IMR-90 (cell line): ENCODE measurements at regions not wholly inside any gene's neighbourhood (a gene's known extent, or its start where the extent isn't known, plus 50 kb on each side); places are given as distances from the start of the nearest gene placed in this dataset.

Experiments used
- ATAC-seq: fragments of 200-7000 bp; cut with Tn5 transposase; 2 replicates; pipeline ENCODE4 v1.9.1; 2020; ENCODE audit warnings: low read depth, mild to moderate bottlenecking, moderate library complexity
- BruUV-seq: library from RNA; stranded (reverse); fragments of 400-500 nt; replicated peaks from 2 replicates; lab custom pipeline; 2021; lab: Mats Ljungman, UMichigan
- CTCF ChIA-PET: fragments of 300-600 bp; formaldehyde crosslinking; extraction: SDS; loops from one replicate; lab custom pipeline; 2021; ENCODE audit warnings: antibody characterized with exemption; lab: Yijun Ruan, JAX
- POLR2A ChIA-PET: fragments of 300-600 bp; sonication (Branson Sonifier 250); formaldehyde crosslinking; loops from one replicate; lab custom pipeline; 2022; ENCODE audit warnings: antibody characterized with exemption; ENCODE audit not compliant: unreplicated experiment; lab: Charles Lee
- DNase-seq: peaks from one replicate; pipeline ENCODE4 v3.0.0; 2013
- H2AFZ ChIP-seq: replicated peaks from 2 replicates; pipeline ENCODE3; 2013; ENCODE audit warnings: low read length, mild to moderate bottlenecking; ENCODE audit not compliant: poor library complexity
- H2AK5ac ChIP-seq: 2 replicates; pipeline ENCODE4 v1.6.1; 2013; ENCODE audit warnings: low read depth, low read length, inconsistent platforms
- H2AK9ac ChIP-seq: replicated peaks from 2 replicates; pipeline ENCODE3; 2013; ENCODE audit warnings: mild to moderate bottlenecking, low read depth, low read length, moderate library complexity; ENCODE audit not compliant: poor library complexity
- H2BK120ac ChIP-seq: 2 replicates; pipeline ENCODE4 v1.6.1; 2013; ENCODE audit warnings: low read depth, low read length, inconsistent platforms
- H2BK15ac ChIP-seq: 3 replicates; pipeline ENCODE4 v1.6.1; 2013; ENCODE audit warnings: low read depth, low read length, inconsistent platforms
- H2BK20ac ChIP-seq: 2 replicates; pipeline ENCODE4 v1.6.1; 2013; ENCODE audit warnings: low read depth, mild to moderate bottlenecking, inconsistent platforms, low read length, moderate library complexity
- H2BK5ac ChIP-seq: 2 replicates; pipeline ENCODE4 v1.6.1; 2013; ENCODE audit warnings: mild to moderate bottlenecking, low read depth, low read length, inconsistent platforms; ENCODE audit not compliant: poor library complexity, severe bottlenecking
- H3K14ac ChIP-seq: replicated peaks from 2 replicates; pipeline ENCODE4 v1.6.1; 2013; ENCODE audit warnings: low read depth, low read length, inconsistent platforms
- H3K18ac ChIP-seq: 2 replicates; pipeline ENCODE4 v1.6.1; 2013; ENCODE audit warnings: low read depth, low read length, control low read depth
- H3K23ac ChIP-seq: 2 replicates; pipeline ENCODE4 v1.6.1; 2013; ENCODE audit warnings: low read depth, low read length, inconsistent platforms
- H3K27ac ChIP-seq: 2 replicates; pipeline ENCODE4 v1.5.1; 2013; ENCODE audit warnings: mild to moderate bottlenecking, control low read depth, low read length; ENCODE audit not compliant: insufficient read depth
- H3K27me3 ChIP-seq: 2 replicates; pipeline ENCODE4 v1.6.1; 2013; ENCODE audit warnings: low read length; ENCODE audit not compliant: control insufficient read depth, insufficient read depth
- H3K36me3 ChIP-seq: 2 replicates; pipeline ENCODE4 v1.6.1; 2013; ENCODE audit warnings: low read length, mixed read lengths; ENCODE audit not compliant: control insufficient read depth, insufficient read depth
- H3K4ac ChIP-seq: 2 replicates; pipeline ENCODE4 v1.6.1; 2013; ENCODE audit warnings: low read depth, low read length, inconsistent platforms
- H3K4me1 ChIP-seq: 2 replicates; pipeline ENCODE4 v1.6.1; 2013; ENCODE audit warnings: low read length, mixed read lengths; ENCODE audit not compliant: control insufficient read depth, insufficient read depth
- H3K4me2 ChIP-seq: 2 replicates; pipeline ENCODE4 v1.6.1; 2013; ENCODE audit warnings: low read depth, mild to moderate bottlenecking, control low read depth, low read length, moderate library complexity
- H3K4me3 ChIP-seq: 2 replicates; pipeline ENCODE4 v1.5.1; 2013; ENCODE audit warnings: low read depth, mild to moderate bottlenecking, control low read depth, low read length, moderate library complexity; ENCODE audit not compliant: insufficient read depth
- H3K56ac ChIP-seq: 2 replicates; pipeline ENCODE4 v1.6.1; 2013; ENCODE audit warnings: low read length, inconsistent platforms; ENCODE audit not compliant: insufficient read depth; ENCODE audit errors: extremely low read depth
- H3K79me1 ChIP-seq, 2 experiments: 2 replicates each; pipeline ENCODE4 v1.6.1; 2013; ENCODE audit warnings: low read length in 2 of 2, inconsistent platforms in 1 of 2, low read depth in 1 of 2
- H3K9ac ChIP-seq: 2 replicates; pipeline ENCODE4 v1.6.1; 2013; ENCODE audit warnings: low read depth, low read length, control low read depth
- H3K9me1 ChIP-seq: 2 replicates; pipeline ENCODE4 v1.6.1; 2013; ENCODE audit warnings: low read length, inconsistent platforms; ENCODE audit not compliant: insufficient read depth
- H3K9me3 ChIP-seq: 2 replicates; pipeline ENCODE4 v1.6.1; 2013; ENCODE audit warnings: low read length; ENCODE audit not compliant: control insufficient read depth, insufficient read depth
- H4K20me1 ChIP-seq: 2 replicates; pipeline ENCODE4 v1.6.1; 2013; ENCODE audit warnings: low read length, inconsistent platforms; ENCODE audit not compliant: insufficient read depth
- H4K5ac ChIP-seq: 2 replicates; pipeline ENCODE4 v1.6.1; 2013; ENCODE audit warnings: mild to moderate bottlenecking, low read depth, low read length, control low read depth
- H4K8ac ChIP-seq, 2 experiments: 2 replicates each; pipeline ENCODE4 v1.6.1; 2013; ENCODE audit warnings: low read depth in 2 of 2, low read length in 2 of 2, control low read depth in 1 of 2, inconsistent platforms in 1 of 2
- H4K91ac ChIP-seq: 2 replicates; pipeline ENCODE4 v1.6.1; 2013; ENCODE audit warnings: low read depth, low read length, inconsistent platforms; ENCODE audit not compliant: insufficient read depth
- BHLHE40 ChIP-seq: fragments of 150-350 bp; IDR thresholded peaks from 2 replicates; pipeline ENCODE4 v1.6.1; 2016; ENCODE audit warnings: mild to moderate bottlenecking, low read depth, low read length
- CEBPB ChIP-seq: IDR thresholded peaks from 2 replicates; pipeline ENCODE4 v1.6.1; 2012; ENCODE audit warnings: low read depth, low read length, improper control_type of control experiment
- CHD1 ChIP-seq: IDR thresholded peaks from 2 replicates; pipeline ENCODE4 v1.6.1; 2012; ENCODE audit warnings: low read depth, low read length, improper control_type of control experiment
- FOS ChIP-seq: fragments of 150-350 bp; IDR thresholded peaks from 2 replicates; pipeline ENCODE4 v1.6.1; 2016; ENCODE audit warnings: low read depth, low read length
- MAZ ChIP-seq: IDR thresholded peaks from 2 replicates; pipeline ENCODE4 v1.6.1; 2012; ENCODE audit warnings: low read depth, mild to moderate bottlenecking, low read length, improper control_type of control experiment, moderate library complexity, borderline replicate concordance
- MXI1 ChIP-seq: IDR thresholded peaks from 2 replicates; pipeline ENCODE4 v1.6.1; 2012; ENCODE audit warnings: low read depth, mild to moderate bottlenecking, low read length, moderate library complexity, borderline replicate concordance
- POLR2A ChIP-seq: IDR thresholded peaks from 2 replicates; pipeline ENCODE4 v1.6.1; 2012; ENCODE audit warnings: mild to moderate bottlenecking, low read depth, low read length
- RAD21 ChIP-seq: IDR thresholded peaks from 2 replicates; pipeline ENCODE4 v1.6.1; 2012; ENCODE audit warnings: low read length, improper control_type of control experiment
- RCOR1 ChIP-seq: IDR thresholded peaks from 2 replicates; pipeline ENCODE4 v1.6.1; 2012; ENCODE audit warnings: mild to moderate bottlenecking, low read length, improper control_type of control experiment; ENCODE audit not compliant: insufficient replicate concordance
- RFX5 ChIP-seq: IDR thresholded peaks from 2 replicates; pipeline ENCODE4 v1.8.0; 2012; ENCODE audit warnings: low read depth, mild to moderate bottlenecking, low read length, moderate library complexity
- WGBS, 2 experiments: methylation state at CpG; one replicate each; pipeline versions ENCODE4 v1.1.5 to v1.1.7; 2013; ENCODE audit warnings: missing lambda C conversion rate in 2 of 2; ENCODE audit not compliant: insufficient read length in 1 of 2; ENCODE audit errors: extremely low coverage in 2 of 2; 5-methylcytosine and 5-hydroxymethylcytosine counted together
- dilution Hi-C: fragments of 300-500 bp; cut with HindIII; formaldehyde crosslinking; loops from one replicate; pipeline ENCODE4 v1.14.3; 2018; ENCODE audit warnings: low sequenced_read_pairs; ENCODE audit not compliant: unreplicated experiment
- in situ Hi-C: fragments of 300-500 bp; cut with MboI; formaldehyde crosslinking; loops from 3 replicates; pipeline ENCODE4 v1.14.3; 2019; ENCODE audit warnings: low sequenced_read_pairs, inconsistent platforms, mixed read lengths
- intact Hi-C: fragments of 100-400 bp; cut with micrococcal nuclease; formaldehyde crosslinking; loops from 2 replicates; pipeline ENCODE4 v1.10.0; 2022
- TF ChIP-seq, protein P1 (sequence below): fragments of 150-350 bp; IDR thresholded peaks from 2 replicates; pipeline ENCODE4 v1.6.1; 2017; ENCODE audit warnings: mild to moderate bottlenecking, antibody characterized with exemption, low read length, low read depth
- TF ChIP-seq, protein P2 (sequence below): conservative IDR thresholded peaks from 2 replicates; pipeline ENCODE4 v1.5.1; 2012; ENCODE audit warnings: mild to moderate bottlenecking, low read depth, low read length, improper control_type of control experiment
- TF ChIP-seq, protein P3 (sequence below): fragments of 150-350 bp; IDR thresholded peaks from 2 replicates; pipeline ENCODE4 v1.6.1; 2016; ENCODE audit warnings: low read depth, mild to moderate bottlenecking, low read length, moderate library complexity, borderline replicate concordance

DNA sequence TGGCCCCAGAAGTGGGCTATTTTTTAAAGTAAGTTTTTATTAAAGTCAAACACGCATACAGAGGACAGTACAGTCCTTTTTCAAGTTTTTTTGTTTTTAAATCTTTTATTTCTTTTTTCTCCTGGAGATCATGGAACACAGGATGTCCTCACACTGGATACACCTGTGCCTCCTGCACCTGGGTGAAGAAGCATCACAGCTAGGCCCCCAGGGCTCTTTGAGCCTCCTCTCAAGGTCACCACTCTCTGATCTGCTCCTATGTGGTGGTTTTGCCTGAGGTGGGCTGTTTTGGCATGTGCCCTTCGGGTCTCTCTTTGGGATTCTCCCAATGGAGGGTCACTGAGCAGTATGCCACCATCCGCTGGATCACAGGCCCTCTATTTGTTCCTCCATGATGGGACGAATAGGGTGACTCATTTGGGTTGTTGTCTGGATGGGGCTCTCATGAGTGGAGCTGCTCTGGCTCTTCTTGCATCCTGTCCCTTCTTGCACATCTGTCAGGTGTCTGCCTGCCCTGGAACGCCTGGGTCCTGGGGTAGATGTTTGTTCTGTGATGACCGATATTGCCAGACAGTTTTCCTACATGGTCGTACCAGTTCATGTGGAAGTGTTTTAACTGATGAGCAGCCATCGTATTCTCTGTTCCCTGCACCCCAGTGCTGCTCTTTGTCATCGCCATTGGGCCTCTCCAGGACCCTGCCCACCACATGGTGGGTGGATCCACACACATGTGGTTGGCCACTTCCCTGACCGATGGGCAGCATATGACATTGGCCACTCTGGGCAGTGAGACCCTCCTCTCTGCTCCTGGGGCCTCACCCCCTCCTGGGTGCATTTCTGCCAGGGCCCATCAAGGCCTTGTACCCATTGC, 55.2 kb upstream of the MED9 start:
- DNase-seq: no peak
- no peak for ATAC-seq
- Histone ChIP-seq H3K4me3 (no peak overlapping the region), H4K91ac (no peak overlapping the region), H3K18ac (no peak overlapping the region), H2AFZ (no peak overlapping the region), H3K36me3 (no peaks in the 10 kb centered on the region), H2BK5ac (no peak overlapping the region), H2BK15ac (no peak overlapping the region), H4K20me1 (no peaks in the 10 kb centered on the region), H2AK9ac (no peak overlapping the region), H4K5ac (no peak overlapping the region), H3K4me1 (peaks cover 8% of the 10 kb centered on the region), H3K14ac (no peak overlapping the region), H3K23ac (no peak overlapping the region), H3K79me1 (no peaks in the 10 kb centered on the region), H4K8ac (no peak overlapping the region), H2BK20ac (no peak overlapping the region), H3K9me1 (peaks cover 6% of the 10 kb centered on the region; the same call in 1 of the 2 replicates), H3K9me3 (peaks cover 7% of the 10 kb centered on the region; the same call in 1 of the 2 replicates), H3K27me3 (no peaks in the 10 kb centered on the region), H3K9ac (no peak overlapping the region), H3K56ac (no peak overlapping the region), H3K4ac (no peak overlapping the region; the same call in 1 of the 2 replicates), H3K4me2 (no peak overlapping the region), H3K27ac (no peak overlapping the region), H2BK120ac (no peak overlapping the region; the same call in 1 of the 2 replicates), H2AK5ac (no peak overlapping the region)
- dilution Hi-C loops (no loop called here), intact Hi-C loops (no loop called here), in situ Hi-C loops (no loop called here)
- WGBS, 2 experiments: 97% methylated on average over 5 of the region's 10 CpGs; no CpG with 5 or more reads in 1 of the 2 experiments
- no TSS peak for BruUV-seq
- CTCF ChIA-PET: no interaction called here
- TF ChIP-seq CEBPB: no peak
- TF ChIP-seq RFX5: no peak
- no peak for TF ChIP-seq BHLHE40
- TF ChIP-seq CHD1: no peak
- no peak for TF ChIP-seq POLR2A
- TF ChIP-seq, protein P1, sequence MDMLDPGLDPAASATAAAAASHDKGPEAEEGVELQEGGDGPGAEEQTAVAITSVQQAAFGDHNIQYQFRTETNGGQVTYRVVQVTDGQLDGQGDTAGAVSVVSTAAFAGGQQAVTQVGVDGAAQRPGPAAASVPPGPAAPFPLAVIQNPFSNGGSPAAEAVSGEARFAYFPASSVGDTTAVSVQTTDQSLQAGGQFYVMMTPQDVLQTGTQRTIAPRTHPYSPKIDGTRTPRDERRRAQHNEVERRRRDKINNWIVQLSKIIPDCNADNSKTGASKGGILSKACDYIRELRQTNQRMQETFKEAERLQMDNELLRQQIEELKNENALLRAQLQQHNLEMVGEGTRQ: no peak
- no peak for TF ChIP-seq FOS
- no peak for TF ChIP-seq MXI1
- no peak for TF ChIP-seq RAD21
- TF ChIP-seq, protein P2, sequence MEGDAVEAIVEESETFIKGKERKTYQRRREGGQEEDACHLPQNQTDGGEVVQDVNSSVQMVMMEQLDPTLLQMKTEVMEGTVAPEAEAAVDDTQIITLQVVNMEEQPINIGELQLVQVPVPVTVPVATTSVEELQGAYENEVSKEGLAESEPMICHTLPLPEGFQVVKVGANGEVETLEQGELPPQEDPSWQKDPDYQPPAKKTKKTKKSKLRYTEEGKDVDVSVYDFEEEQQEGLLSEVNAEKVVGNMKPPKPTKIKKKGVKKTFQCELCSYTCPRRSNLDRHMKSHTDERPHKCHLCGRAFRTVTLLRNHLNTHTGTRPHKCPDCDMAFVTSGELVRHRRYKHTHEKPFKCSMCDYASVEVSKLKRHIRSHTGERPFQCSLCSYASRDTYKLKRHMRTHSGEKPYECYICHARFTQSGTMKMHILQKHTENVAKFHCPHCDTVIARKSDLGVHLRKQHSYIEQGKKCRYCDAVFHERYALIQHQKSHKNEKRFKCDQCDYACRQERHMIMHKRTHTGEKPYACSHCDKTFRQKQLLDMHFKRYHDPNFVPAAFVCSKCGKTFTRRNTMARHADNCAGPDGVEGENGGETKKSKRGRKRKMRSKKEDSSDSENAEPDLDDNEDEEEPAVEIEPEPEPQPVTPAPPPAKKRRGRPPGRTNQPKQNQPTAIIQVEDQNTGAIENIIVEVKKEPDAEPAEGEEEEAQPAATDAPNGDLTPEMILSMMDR: no peak
- TF ChIP-seq, protein P3, sequence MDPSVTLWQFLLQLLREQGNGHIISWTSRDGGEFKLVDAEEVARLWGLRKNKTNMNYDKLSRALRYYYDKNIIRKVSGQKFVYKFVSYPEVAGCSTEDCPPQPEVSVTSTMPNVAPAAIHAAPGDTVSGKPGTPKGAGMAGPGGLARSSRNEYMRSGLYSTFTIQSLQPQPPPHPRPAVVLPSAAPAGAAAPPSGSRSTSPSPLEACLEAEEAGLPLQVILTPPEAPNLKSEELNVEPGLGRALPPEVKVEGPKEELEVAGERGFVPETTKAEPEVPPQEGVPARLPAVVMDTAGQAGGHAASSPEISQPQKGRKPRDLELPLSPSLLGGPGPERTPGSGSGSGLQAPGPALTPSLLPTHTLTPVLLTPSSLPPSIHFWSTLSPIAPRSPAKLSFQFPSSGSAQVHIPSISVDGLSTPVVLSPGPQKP: no peak
- TF ChIP-seq MAZ: no peak
- no peak for TF ChIP-seq RCOR1
- POLR2A ChIA-PET: no interaction called here
